Lung (tissue), 11 donors: ENCODE measurements at regions not wholly inside any gene's neighbourhood (a gene's known extent, or its start where the extent isn't known, plus 50 kb on each side); places are given as distances from the start of the nearest gene placed in this dataset.

Source experiments
- ATAC-seq: fragments of 200-7000 bp; cut with Tn5 transposase; one replicate; pipeline ENCODE4 v1.9.1; 2020; ENCODE audit warnings: moderate number of reproducible peaks; ENCODE audit not compliant: insufficient read depth, low FRiP score
- DNase-seq, 3 donors: peaks; one replicate each; pipeline ENCODE4 v3.0.0-alpha.2; 2013 to 2017
- H3K27ac ChIP-seq, 2 donors: one replicate each; pipeline ENCODE4 v1.5.1; 2013; ENCODE audit warnings: mild to moderate bottlenecking in 2 of 2, moderate library complexity in 2 of 2, control low read depth in 1 of 2, inconsistent platforms in 1 of 2, low read depth in 1 of 2, low read length in 1 of 2
- H3K27me3 ChIP-seq, 3 donors: one replicate each; pipeline ENCODE4 v1.5.1; 2013; ENCODE audit warnings: low read length in 2 of 3; ENCODE audit not compliant: control insufficient read depth in 3 of 3, insufficient read depth in 3 of 3
- H3K36me3 ChIP-seq, 4 donors: one replicate each; pipeline ENCODE4 v1.5.1; 2013; ENCODE audit warnings: low read length in 4 of 4, mild to moderate bottlenecking in 1 of 4, moderate library complexity in 1 of 4; ENCODE audit not compliant: control insufficient read depth in 4 of 4, insufficient read depth in 4 of 4
- H3K4me1 ChIP-seq, 5 donors: one replicate each; pipeline ENCODE4 v1.5.1; 2013; ENCODE audit warnings: low read length in 5 of 5, mild to moderate bottlenecking in 2 of 5, moderate library complexity in 1 of 5; ENCODE audit not compliant: control insufficient read depth in 5 of 5, insufficient read depth in 5 of 5
- H3K4me3 ChIP-seq: one replicate; pipeline ENCODE4 v1.5.1; 2013; ENCODE audit warnings: mild to moderate bottlenecking, control low read depth, moderate library complexity
- H3K9ac ChIP-seq, 2 donors: one replicate each; pipeline ENCODE4 v1.5.1; 2013; ENCODE audit warnings: low read length in 2 of 2, control low read depth in 1 of 2; ENCODE audit not compliant: insufficient read depth in 1 of 2
- H3K9me3 ChIP-seq, 4 donors: one replicate each; pipeline ENCODE4 v1.5.1; 2013; ENCODE audit warnings: low read length in 3 of 4, mild to moderate bottlenecking in 1 of 4, moderate library complexity in 1 of 4; ENCODE audit not compliant: control insufficient read depth in 4 of 4, insufficient read depth in 3 of 4
- WGBS, 2 donors: extraction: QIAGEN DNeasy Blood & Tissue Kit; methylation state at CpG; one replicate each; pipeline ENCODE4 v1.1.7; 2013; 5-methylcytosine and 5-hydroxymethylcytosine counted together
- TF ChIP-seq, protein P1 (sequence below): IDR thresholded peaks from 2 replicates; pipeline ENCODE4 v1.5.1; 2012; ENCODE audit warnings: mild to moderate bottlenecking; ENCODE audit errors: control extremely low read depth, extremely low read depth
- donor health status: control.
- donor health status: control.
- donor health status: Bipolar disorder and iron deficiency.
- donor health status: healthy.
- donor health status: DM: yes; HTN: yes; CAD: no.

DNA sequence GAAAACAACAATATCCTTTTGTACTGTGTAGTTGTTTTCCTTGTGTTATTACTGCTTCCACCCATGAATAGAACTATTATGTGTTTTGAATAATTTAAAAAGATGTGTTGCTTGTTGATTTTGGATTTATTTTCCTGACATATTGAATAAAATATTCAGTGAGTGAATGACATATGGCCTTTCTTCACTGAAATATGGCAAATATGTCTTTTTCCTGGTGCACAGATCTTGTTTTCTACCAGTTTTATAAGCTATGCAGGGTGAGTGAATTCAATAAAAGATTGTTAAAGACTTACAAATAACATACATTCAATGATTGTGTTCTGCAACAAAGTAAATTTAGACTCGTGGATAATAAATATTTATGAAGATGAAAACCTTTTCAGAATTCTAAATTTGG, 1216.3 kb upstream of the ADGRL3 start:
- no peaks in the 10 kb centered on the region for H3K36me3 ChIP-seq

DNA sequence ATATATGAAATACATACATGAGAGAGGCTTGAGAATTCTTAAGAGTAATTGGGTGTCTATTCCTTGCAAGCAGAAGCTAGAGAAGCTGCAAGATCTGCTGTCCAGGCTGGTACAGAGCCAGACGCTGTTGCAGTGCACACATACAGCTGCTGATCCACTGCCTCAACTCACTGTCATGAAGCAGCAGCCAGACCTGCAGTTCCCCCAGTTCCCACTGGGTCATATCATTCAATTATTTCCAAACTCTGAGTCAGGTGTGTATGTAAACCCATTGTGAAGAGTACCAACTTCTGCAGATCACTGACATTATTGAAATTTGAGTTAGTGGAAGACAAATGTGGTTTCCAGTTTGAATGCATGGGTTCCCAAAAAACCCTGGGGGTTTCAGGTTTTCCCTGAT, 1212.8 kb upstream of the ADGRL3 start:
- H3K27ac ChIP-seq, result no peak overlapping the region
- H3K4me3 ChIP-seq, result no peak overlapping the region
- H3K27me3 ChIP-seq, result no peaks in the 10 kb centered on the region
- H3K9ac ChIP-seq, result no peak overlapping the region
- H3K9me3 ChIP-seq, result no peaks in the 10 kb centered on the region
- H3K36me3 ChIP-seq, result no peaks in the 10 kb centered on the region
- H3K4me1 ChIP-seq, result peaks cover 0 to 4% (median 0%) of the 10 kb centered on the region in 5 donors
- ATAC-seq (no peak), DNase-seq (no peak)
- WGBS, 2 donors, result 92 to 97% methylated on average over 1 of the region's 1 CpG
- TF ChIP-seq, protein P1, sequence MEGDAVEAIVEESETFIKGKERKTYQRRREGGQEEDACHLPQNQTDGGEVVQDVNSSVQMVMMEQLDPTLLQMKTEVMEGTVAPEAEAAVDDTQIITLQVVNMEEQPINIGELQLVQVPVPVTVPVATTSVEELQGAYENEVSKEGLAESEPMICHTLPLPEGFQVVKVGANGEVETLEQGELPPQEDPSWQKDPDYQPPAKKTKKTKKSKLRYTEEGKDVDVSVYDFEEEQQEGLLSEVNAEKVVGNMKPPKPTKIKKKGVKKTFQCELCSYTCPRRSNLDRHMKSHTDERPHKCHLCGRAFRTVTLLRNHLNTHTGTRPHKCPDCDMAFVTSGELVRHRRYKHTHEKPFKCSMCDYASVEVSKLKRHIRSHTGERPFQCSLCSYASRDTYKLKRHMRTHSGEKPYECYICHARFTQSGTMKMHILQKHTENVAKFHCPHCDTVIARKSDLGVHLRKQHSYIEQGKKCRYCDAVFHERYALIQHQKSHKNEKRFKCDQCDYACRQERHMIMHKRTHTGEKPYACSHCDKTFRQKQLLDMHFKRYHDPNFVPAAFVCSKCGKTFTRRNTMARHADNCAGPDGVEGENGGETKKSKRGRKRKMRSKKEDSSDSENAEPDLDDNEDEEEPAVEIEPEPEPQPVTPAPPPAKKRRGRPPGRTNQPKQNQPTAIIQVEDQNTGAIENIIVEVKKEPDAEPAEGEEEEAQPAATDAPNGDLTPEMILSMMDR, result no peak

More for the DNA sequence above, 1216.3 kb upstream of the ADGRL3 start:
- no peak overlapping the region for H3K4me3 ChIP-seq
- no peaks in the 10 kb centered on the region for H3K27me3 ChIP-seq
- 76 to 81% methylated on average over 1 of the region's 1 CpG for WGBS, 2 donors
- H3K9ac ChIP-seq, result no peak overlapping the region
- H3K27ac ChIP-seq, result no peak overlapping the region
- no peaks in the 10 kb centered on the region for H3K9me3 ChIP-seq
- H3K4me1 ChIP-seq, result peaks cover 0 to 4% (median 0%) of the 10 kb centered on the region in 5 donors
- ATAC-seq, result no peak
- DNase-seq, result no peak
- TF ChIP-seq, protein P1, result no peak

DNA sequence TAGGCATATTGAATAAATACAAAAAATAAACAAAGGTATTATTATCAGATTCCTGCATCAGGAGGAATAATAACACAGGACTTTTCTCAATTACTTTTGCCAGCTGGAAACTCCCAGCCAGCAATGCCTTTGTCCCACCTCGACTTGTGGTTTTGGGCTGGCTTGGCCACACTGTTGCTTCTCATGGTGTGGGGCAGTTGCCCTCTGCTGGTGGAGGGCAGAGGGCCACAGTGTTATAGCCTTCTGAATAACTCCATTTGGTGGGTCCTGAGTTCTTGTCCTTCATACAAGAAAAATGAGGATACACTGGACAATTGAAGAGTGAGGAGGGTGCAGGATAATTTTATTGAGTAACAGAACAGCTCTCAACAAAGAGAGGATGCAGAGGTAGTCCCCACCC, 1206.0 kb upstream of the ADGRL3 start:
- TF ChIP-seq, protein P1, result no peak
- Histone ChIP-seq H3K27ac (no peak overlapping the region), H3K4me1 (no peaks in the 10 kb centered on the region), H3K9me3 (peaks cover 0 to 6% (median 3%) of the 10 kb centered on the region in 4 donors), H3K9ac (no peak overlapping the region), H3K4me3 (no peak overlapping the region), H3K36me3 (no peaks in the 10 kb centered on the region), H3K27me3 (no peaks in the 10 kb centered on the region)
- ATAC-seq, result no peak
- DNase-seq, result no peak
- 69% methylated on average over 1 of the region's 1 CpG for WGBS, 2 donors

DNA sequence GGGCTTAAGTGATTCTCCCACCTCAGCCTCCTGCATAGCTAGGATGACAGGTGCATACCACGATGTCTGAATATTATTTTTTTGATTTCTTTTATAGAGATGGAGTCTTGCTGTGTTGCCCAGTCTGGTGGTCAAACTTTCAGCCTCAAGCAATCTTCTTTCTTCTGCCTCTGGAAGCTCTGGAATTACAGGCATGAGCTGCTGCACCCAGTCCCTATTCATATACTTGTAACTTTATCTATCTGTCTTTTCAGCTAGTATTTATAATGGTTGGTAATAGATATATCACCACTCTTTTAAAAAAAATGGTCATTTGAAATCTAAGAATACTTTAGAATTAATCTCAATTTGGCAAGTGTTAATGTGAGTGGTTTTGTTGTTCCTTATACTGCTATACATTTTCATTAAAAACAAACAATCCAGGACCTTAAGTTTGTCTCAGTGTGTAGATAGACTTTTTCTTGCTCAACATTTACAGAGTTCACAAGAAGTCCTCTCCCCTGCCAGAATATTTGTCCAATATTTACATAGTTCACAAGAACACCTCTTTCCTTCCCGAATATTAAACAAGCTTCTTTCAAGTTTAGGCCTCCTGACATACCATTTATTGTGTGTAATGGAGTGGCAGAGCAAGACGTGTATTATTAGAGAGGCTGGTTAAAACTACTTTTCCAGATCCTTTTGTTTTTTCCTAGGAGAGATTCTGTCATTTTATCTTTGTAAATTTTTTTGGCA, 1197.4 kb upstream of the ADGRL3 start:
- Histone ChIP-seq H3K4me3 (no peak overlapping the region), H3K4me1 (no peaks in the 10 kb centered on the region), H3K9ac (no peak overlapping the region), H3K9me3 (peaks cover 0 to 6% (median 1%) of the 10 kb centered on the region in 4 donors), H3K27me3 (no peaks in the 10 kb centered on the region), H3K27ac (no peak overlapping the region), H3K36me3 (no peaks in the 10 kb centered on the region)
- DNase-seq (peak in 2 of 3 donors; percentile 41 to 67), ATAC-seq (peak; percentile 77)
- TF ChIP-seq, protein P1, result no peak
- WGBS, 2 donors, result 52 to 68% methylated on average over 3 of the region's 3 CpGs
